K562 (cell line): ENCODE measurements at regions not wholly inside any gene's neighbourhood (a gene's known extent, or its start where the extent isn't known, plus 50 kb on each side); places are given as distances from the start of the nearest gene placed in this dataset.

Experiments
- E4F1 ChIP-seq: fragments of 250-450 bp; sonication (Bioruptor Pico); IDR thresholded peaks from 2 replicates; pipeline ENCODE4 v1.5.0; 2021; ENCODE audit warnings: mild to moderate bottlenecking, borderline replicate concordance
- ETV6 ChIP-seq, 3 experiments: fragments of 150-350 bp in 1 of 3; sonication (generic) in 1 of 3; formaldehyde crosslinking in 1 of 3; IDR thresholded peaks; 2 replicates each; pipeline versions ENCODE4 v1.6.1 to v1.8.0; 2014 to 2022; ENCODE audit warnings: borderline replicate concordance in 2 of 3, low read depth in 2 of 3, antibody characterized with exemption in 1 of 3, low read length in 1 of 3, mild to moderate bottlenecking in 1 of 3, missing genetic modification reagents in 1 of 3
- KDM2B ChIP-seq: fragments of 250-450 bp; sonication (Bioruptor Pico); IDR thresholded peaks from 2 replicates; pipeline ENCODE4 v1.8.0; 2021; ENCODE audit warnings: mild to moderate bottlenecking, moderate library complexity
- NR1H2 ChIP-seq: sonication (generic); formaldehyde crosslinking; IDR thresholded peaks from 2 replicates; pipeline ENCODE4 v1.4.0; 2020; ENCODE audit warnings: mild to moderate bottlenecking, missing genetic modification reagents
- POLR2A ChIP-seq: fragments of 450-650 bp; conservative IDR thresholded peaks from 2 replicates; pipeline ENCODE4 v1.6.1; 2016
- POLR2AphosphoS5 ChIP-seq: IDR thresholded peaks from 2 replicates; pipeline ENCODE4 v1.6.1; 2011; ENCODE audit warnings: mild to moderate bottlenecking, low read depth, low read length, moderate library complexity; ENCODE audit not compliant: control insufficient read depth, insufficient read depth
- RAD21 ChIP-seq, 2 experiments: fragments of 250-450 bp in 1 of 2; fragments of 450-650 bp in 1 of 2; sonication (Bioruptor Pico) in 1 of 2; formaldehyde crosslinking in 1 of 2; IDR thresholded peaks in 1 of 2; conservative IDR thresholded peaks in 1 of 2; 2 replicates each; pipeline versions ENCODE4 v1.4.0 to v1.8.0; 2020 to 2022; ENCODE audit warnings: mild to moderate bottlenecking in 2 of 2, moderate library complexity in 1 of 2
- TARDBP ChIP-seq: fragments of 450-650 bp; IDR thresholded peaks from 2 replicates; pipeline ENCODE4 v1.6.1; 2016
- TSHZ1 ChIP-seq: fragments of 250-450 bp; sonication (Bioruptor Pico); IDR thresholded peaks from 2 replicates; pipeline ENCODE4 v1.4.0; 2020; ENCODE audit warnings: mild to moderate bottlenecking, moderate library complexity
- USF2 ChIP-seq: sonication (generic); formaldehyde crosslinking; IDR thresholded peaks from 2 replicates; pipeline ENCODE4 v1.5.0; 2020; ENCODE audit warnings: missing genetic modification reagents

GRCh38 chr9:71242081-71242480 lies 120.7 kb upstream of the TRPM3 start:
- TF ChIP-seq E4F1 (CRISPR knock-in tag) = no peak
- no peak for TF ChIP-seq KDM2B (CRISPR knock-in tag)
- TF ChIP-seq RAD21 (CRISPR knock-in tag; conservative IDR thresholded peaks at IDR 0.05 in 1 of 2, IDR thresholded peaks at IDR 0.05 in 1 of 2) = no peak
- no peak for TF ChIP-seq TSHZ1 (CRISPR knock-in tag)
- TF ChIP-seq POLR2A = no peak
- no peak for TF ChIP-seq USF2 (CRISPR knock-in tag)
- no peak for TF ChIP-seq TARDBP
- TF ChIP-seq POLR2AphosphoS5 = no peak
- TF ChIP-seq NR1H2 (CRISPR knock-in tag) = no peak
- no peak for TF ChIP-seq ETV6 (IDR thresholded peaks at IDR 0.05; ENCODE audit: borderline replicate concordance in 1 of 2, low read depth in 2 of 2, low read length in 1 of 2)
- no peak for TF ChIP-seq ETV6 (CRISPR knock-in tag; IDR thresholded peaks at IDR 0.05; ENCODE audit: borderline replicate concordance)
